Fibroblast of lung (primary cell): ENCODE measurements at regions not wholly inside any gene's neighbourhood (a gene's known extent, or its start where the extent isn't known, plus 50 kb on each side); places are given as distances from the start of the nearest gene placed in this dataset.

Experiments
- DNase-seq, 2 donors: peaks; one replicate each; pipeline versions ENCODE4 v3.0.0 to v3.0.0-alpha.2; 2010; ENCODE audit warnings: low read depth in 2 of 2
- H2AFZ ChIP-seq: 2 replicates; pipeline ENCODE4 v1.5.1; 2012; ENCODE audit warnings: low read length, control low read depth, inconsistent platforms
- H3K27ac ChIP-seq: 2 replicates; pipeline ENCODE4 v1.5.1; 2011; ENCODE audit warnings: low read length, control low read depth; ENCODE audit not compliant: insufficient read depth
- H3K27me3 ChIP-seq: 2 replicates; pipeline ENCODE4 v1.5.1; 2011; ENCODE audit warnings: mild to moderate bottlenecking, low read length; ENCODE audit not compliant: control insufficient read depth, insufficient read depth
- H3K36me3 ChIP-seq: 2 replicates; pipeline ENCODE4 v1.5.1; 2011; ENCODE audit warnings: low read length; ENCODE audit not compliant: control insufficient read depth, insufficient read depth
- H3K4me1 ChIP-seq: 2 replicates; pipeline ENCODE4 v1.5.1; 2011; ENCODE audit warnings: low read length; ENCODE audit not compliant: control insufficient read depth, insufficient read depth; ENCODE audit errors: extremely low read depth
- H3K4me2 ChIP-seq: 2 replicates; pipeline ENCODE4 v1.5.1; 2011; ENCODE audit warnings: low read length, control low read depth; ENCODE audit not compliant: insufficient read depth; ENCODE audit errors: extremely low read depth
- H3K4me3 ChIP-seq, 4 experiments: fragments of 200-600 bp in 1 of 4; sonication (generic) in 1 of 4; replicated peaks in 1 of 4; 2 replicates each; pipeline ENCODE4 v1.5.1; 2011 to 2016; ENCODE audit warnings: low read length in 4 of 4, low read depth in 3 of 4, mild to moderate bottlenecking in 3 of 4, control low read depth in 2 of 4, inconsistent platforms in 1 of 4, mixed read lengths in 1 of 4; ENCODE audit not compliant: insufficient read depth in 1 of 4; ENCODE audit errors: control extremely low read depth in 1 of 4
- H3K79me2 ChIP-seq: 2 replicates; pipeline ENCODE4 v1.5.1; 2012; ENCODE audit warnings: mild to moderate bottlenecking, low read length, inconsistent platforms; ENCODE audit not compliant: control insufficient read depth, insufficient read depth
- H3K9ac ChIP-seq: 2 replicates; pipeline ENCODE4 v1.5.1; 2011; ENCODE audit warnings: mild to moderate bottlenecking, low read length, control low read depth; ENCODE audit not compliant: insufficient read depth
- H3K9me3 ChIP-seq: 2 replicates; pipeline ENCODE4 v1.5.1; 2012; ENCODE audit warnings: low read depth, low read length; ENCODE audit not compliant: control insufficient read depth, insufficient read depth
- H4K20me1 ChIP-seq: 2 replicates; pipeline ENCODE4 v1.5.1; 2011; ENCODE audit warnings: low read length; ENCODE audit not compliant: control insufficient read depth, insufficient read depth; ENCODE audit errors: extremely low read depth
- EZH2 ChIP-seq: IDR thresholded peaks from 2 replicates; pipeline ENCODE4 v1.5.1; 2012; ENCODE audit warnings: low read length, control low read depth, mild to moderate bottlenecking; ENCODE audit errors: missing control alignments
- TF ChIP-seq, protein P1 (sequence below), 2 donors: IDR thresholded peaks in 1 of 2; conservative IDR thresholded peaks in 1 of 2; 1 replicate in 1 of 2; 2 replicates in 1 of 2; pipeline ENCODE4 v1.5.1; 2011 to 2012; ENCODE audit warnings: low read length in 2 of 2, control low read depth in 1 of 2, inconsistent platforms in 1 of 2, low read depth in 1 of 2, mild to moderate bottlenecking in 1 of 2

DNA sequence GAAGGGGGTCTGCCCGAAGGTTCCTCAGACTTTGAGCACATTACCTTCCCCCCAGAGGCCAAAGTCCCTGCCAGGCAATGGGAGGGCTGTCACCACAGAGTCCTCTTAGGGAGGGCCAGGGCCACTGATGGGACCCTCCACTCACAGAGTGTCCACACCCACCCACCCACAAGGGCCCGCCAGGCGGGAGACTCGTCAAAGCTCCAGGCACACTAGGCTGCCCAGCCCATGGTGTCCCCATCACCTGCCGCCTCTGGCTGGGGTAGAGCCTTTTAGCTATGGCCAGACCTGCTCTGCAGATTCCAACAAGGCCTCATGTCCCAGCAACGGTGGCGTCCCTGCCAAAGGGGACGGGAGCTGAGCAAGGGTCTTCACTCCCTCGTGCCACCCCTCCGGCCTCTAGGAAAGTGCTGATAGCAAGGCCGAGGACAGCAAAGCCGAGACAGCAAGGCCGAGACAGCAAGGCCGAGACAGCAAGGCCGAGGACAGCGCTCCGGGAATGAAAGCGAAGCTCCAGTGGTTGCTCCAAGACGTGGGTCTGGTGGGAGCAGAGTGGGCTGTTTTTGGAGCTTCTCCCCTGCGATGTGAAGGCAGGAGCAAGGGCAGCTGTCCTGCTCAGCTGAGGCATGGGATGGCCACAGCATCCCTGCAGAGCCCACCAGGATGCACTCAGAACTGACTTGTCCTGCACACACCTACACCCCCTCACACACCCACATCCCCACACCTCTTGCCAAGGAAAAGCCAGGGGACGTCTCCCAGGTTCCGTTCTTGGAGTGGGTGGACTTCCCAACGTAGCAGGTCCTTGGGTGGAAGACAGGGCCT lies 123.4 kb downstream of the CRYAA start:
- no peak for TF ChIP-seq EZH2
- TF ChIP-seq, protein P1, sequence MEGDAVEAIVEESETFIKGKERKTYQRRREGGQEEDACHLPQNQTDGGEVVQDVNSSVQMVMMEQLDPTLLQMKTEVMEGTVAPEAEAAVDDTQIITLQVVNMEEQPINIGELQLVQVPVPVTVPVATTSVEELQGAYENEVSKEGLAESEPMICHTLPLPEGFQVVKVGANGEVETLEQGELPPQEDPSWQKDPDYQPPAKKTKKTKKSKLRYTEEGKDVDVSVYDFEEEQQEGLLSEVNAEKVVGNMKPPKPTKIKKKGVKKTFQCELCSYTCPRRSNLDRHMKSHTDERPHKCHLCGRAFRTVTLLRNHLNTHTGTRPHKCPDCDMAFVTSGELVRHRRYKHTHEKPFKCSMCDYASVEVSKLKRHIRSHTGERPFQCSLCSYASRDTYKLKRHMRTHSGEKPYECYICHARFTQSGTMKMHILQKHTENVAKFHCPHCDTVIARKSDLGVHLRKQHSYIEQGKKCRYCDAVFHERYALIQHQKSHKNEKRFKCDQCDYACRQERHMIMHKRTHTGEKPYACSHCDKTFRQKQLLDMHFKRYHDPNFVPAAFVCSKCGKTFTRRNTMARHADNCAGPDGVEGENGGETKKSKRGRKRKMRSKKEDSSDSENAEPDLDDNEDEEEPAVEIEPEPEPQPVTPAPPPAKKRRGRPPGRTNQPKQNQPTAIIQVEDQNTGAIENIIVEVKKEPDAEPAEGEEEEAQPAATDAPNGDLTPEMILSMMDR (conservative IDR thresholded peaks at IDR 0.05 in 1 of 2, IDR thresholded peaks at IDR 0.05 in 1 of 2; ENCODE audit: low read depth in 1 of 2, low read length in 2 of 2) = no peak
- Histone ChIP-seq H4K20me1 (no peaks in the 10 kb centered on the region), H3K27ac (no peak overlapping the region), H3K4me3 (no peak overlapping the region), H3K9ac (no peak overlapping the region), H2AFZ (no peak overlapping the region), H3K79me2 (no peaks in the 10 kb centered on the region), H3K4me2 (no peak overlapping the region), H3K27me3 (no peaks in the 10 kb centered on the region), H3K9me3 (no peaks in the 10 kb centered on the region), H3K4me1 (no peaks in the 10 kb centered on the region), H3K36me3 (no peaks in the 10 kb centered on the region)
- DNase-seq = no peak

DNA sequence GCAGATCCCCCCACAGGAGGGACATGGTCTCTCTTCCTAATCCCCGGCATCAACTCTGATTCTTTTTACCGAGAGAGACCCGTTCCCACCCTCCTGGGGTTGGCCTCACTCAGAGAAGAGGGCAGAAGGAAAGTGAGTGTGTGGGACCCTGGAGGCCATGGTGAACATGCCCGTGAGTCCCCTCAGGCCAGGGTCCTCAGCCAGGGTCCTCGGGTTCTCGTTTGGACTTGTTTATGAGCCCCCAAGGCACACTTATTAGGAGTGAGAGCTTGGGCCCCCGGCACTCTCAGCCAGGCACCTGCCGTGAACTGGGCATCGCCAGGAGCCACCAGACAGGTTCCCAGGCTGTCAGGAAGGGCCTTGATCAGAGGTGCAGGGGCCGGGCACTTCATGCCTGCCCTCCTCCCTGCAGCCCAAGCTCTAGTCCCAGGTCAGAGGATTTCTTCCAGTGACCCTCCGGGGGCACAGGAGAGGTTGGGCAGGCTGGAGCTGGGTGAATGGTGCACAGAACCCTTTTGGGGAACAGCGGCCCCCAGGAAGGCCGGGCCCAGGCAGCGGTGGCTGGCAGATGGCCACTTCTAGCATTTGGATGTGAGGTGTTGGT lies 122.6 kb downstream of the CRYAA start:
- TF ChIP-seq, protein P1 (conservative IDR thresholded peaks at IDR 0.05 in 1 of 2, IDR thresholded peaks at IDR 0.05 in 1 of 2; ENCODE audit: low read depth in 1 of 2, low read length in 2 of 2) = no peak
- TF ChIP-seq EZH2 = no peak
- H3K27me3 ChIP-seq = no peaks in the 10 kb centered on the region

DNA sequence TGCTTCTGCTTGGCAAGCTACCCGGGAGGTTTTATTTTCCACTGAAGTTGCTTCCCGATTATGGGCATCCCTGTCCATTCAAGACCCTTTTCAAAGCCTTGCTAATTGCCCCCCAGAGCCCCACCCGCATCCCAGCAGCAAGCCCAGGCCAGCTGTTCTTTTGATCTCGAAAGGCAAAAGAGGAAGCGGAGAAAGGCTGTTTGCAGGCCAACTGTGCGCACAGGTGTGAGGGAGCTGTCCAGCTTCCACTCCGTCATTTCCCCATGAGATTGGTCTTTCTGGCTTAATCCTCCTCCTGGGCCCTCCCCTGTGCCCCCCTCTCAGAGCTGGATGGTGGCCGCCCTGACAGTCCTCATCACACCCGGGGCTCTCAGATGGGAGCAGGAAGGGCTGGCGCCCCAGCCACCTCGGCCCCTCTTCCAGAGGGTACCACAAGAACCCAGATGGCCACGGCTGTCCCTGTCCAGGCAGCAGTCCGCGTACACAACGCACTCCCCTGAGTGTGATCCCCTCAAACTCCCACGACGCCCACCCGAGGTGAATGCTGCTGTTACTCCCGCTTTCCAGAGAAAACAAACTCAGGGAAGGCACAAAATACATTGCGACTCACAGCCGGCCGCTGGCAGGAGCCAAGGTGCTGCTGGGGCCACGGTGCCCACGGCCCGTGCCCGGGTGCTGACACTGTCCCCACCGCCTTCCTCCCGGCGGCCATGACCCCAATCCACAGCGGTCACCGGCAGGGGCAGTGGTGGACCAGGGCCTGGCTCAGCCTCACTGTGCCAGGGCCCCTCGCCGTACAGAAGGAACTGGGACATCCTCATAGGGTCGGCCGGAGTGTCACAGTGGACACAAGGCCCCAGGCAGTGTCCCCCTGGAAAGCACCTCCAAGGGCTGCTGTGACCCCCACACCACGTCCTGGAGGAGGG lies 121.9 kb downstream of the CRYAA start:
- Histone ChIP-seq H3K27ac (no peak overlapping the region), H3K79me2 (no peaks in the 10 kb centered on the region), H3K36me3 (no peaks in the 10 kb centered on the region), H4K20me1 (no peaks in the 10 kb centered on the region), H3K4me3 (no peak overlapping the region), H3K27me3 (no peaks in the 10 kb centered on the region), H3K4me2 (no peak overlapping the region), H3K4me1 (no peaks in the 10 kb centered on the region), H2AFZ (no peak overlapping the region), H3K9me3 (no peaks in the 10 kb centered on the region), H3K9ac (no peak overlapping the region)
- DNase-seq = no peak
- TF ChIP-seq EZH2 = no peak
- TF ChIP-seq, protein P1 (conservative IDR thresholded peaks at IDR 0.05 in 1 of 2, IDR thresholded peaks at IDR 0.05 in 1 of 2; ENCODE audit: low read depth in 1 of 2, low read length in 2 of 2) = no peak

More for the DNA sequence above, 122.6 kb downstream of the CRYAA start:
- Histone ChIP-seq H3K9me3 (no peaks in the 10 kb centered on the region), H3K9ac (no peak overlapping the region), H3K4me3 (no peak overlapping the region), H3K36me3 (no peaks in the 10 kb centered on the region), H3K4me1 (no peaks in the 10 kb centered on the region), H3K4me2 (no peak overlapping the region), H4K20me1 (no peaks in the 10 kb centered on the region), H3K27ac (no peak overlapping the region), H2AFZ (no peak overlapping the region), H3K79me2 (no peaks in the 10 kb centered on the region)
- no peak for DNase-seq
